CD14-positive monocyte (primary cell): ENCODE measurements at regions not wholly inside any gene's neighbourhood (a gene's known extent, or its start where the extent isn't known, plus 50 kb on each side); places are given as distances from the start of the nearest gene placed in this dataset.

Experiments
- DNase-seq, 3 donors: peaks; one replicate each; pipeline ENCODE4 v3.0.0-alpha.2; 2011 to 2022
- H2AFZ ChIP-seq: 2 replicates; pipeline ENCODE4 v1.6.0; 2012; ENCODE audit warnings: mild to moderate bottlenecking, low read depth, low read length, inconsistent platforms; ENCODE audit not compliant: insufficient read depth, poor library complexity, severe bottlenecking
- H3K27ac ChIP-seq, 2 donors: 1 replicate in 1 of 2; 2 replicates in 1 of 2; pipeline ENCODE4 v1.5.1; 2012 to 2013; ENCODE audit warnings: low read length in 2 of 2, control low read depth in 1 of 2, inconsistent platforms in 1 of 2, low read depth in 1 of 2, mild to moderate bottlenecking in 1 of 2
- H3K27me3 ChIP-seq, 2 donors: one replicate each; pipeline versions ENCODE4 v1.6.0 to v1.6.1; 2011 to 2013; ENCODE audit warnings: low read length in 2 of 2; ENCODE audit not compliant: control insufficient read depth in 2 of 2, insufficient read depth in 2 of 2
- H3K36me3 ChIP-seq, 2 donors: replicated peaks in 1 of 2; 1 replicate in 1 of 2; 2 replicates in 1 of 2; pipeline versions ENCODE4 v1.5.1 to v1.6.1; 2012 to 2013; ENCODE audit warnings: low read length in 2 of 2, control low read depth in 1 of 2, inconsistent platforms in 1 of 2, mild to moderate bottlenecking in 1 of 2; ENCODE audit not compliant: insufficient read depth in 2 of 2, control insufficient read depth in 1 of 2
- H3K4me1 ChIP-seq, 2 donors: 1 replicate in 1 of 2; 2 replicates in 1 of 2; pipeline versions ENCODE4 v1.5.1 to v1.6.1; 2012 to 2013; ENCODE audit warnings: low read length in 2 of 2, control low read depth in 1 of 2, inconsistent platforms in 1 of 2, mild to moderate bottlenecking in 1 of 2, moderate library complexity in 1 of 2; ENCODE audit not compliant: insufficient read depth in 2 of 2, control insufficient read depth in 1 of 2
- H3K4me2 ChIP-seq: replicated peaks from 2 replicates; pipeline ENCODE3; 2012; ENCODE audit warnings: low read length, moderate library complexity, mild to moderate bottlenecking; ENCODE audit not compliant: poor library complexity, severe bottlenecking; ENCODE audit errors: extremely low read depth
- H3K4me3 ChIP-seq, 3 experiments: fragments of 200-600 bp in 1 of 3; sonication (generic) in 1 of 3; replicated peaks in 1 of 3; 1 replicate in 2 of 3; 2 replicates in 1 of 3; pipeline ENCODE4 v1.5.1; 2011 to 2013; ENCODE audit warnings: low read length in 3 of 3, mild to moderate bottlenecking in 3 of 3, control low read depth in 2 of 3, low read depth in 2 of 3, inconsistent platforms in 1 of 3, moderate library complexity in 1 of 3
- H3K79me2 ChIP-seq: 2 replicates; pipeline ENCODE4 v1.6.0; 2012; ENCODE audit warnings: mild to moderate bottlenecking, control low read depth, inconsistent platforms, low read length, moderate library complexity; ENCODE audit not compliant: insufficient read depth
- H3K9ac ChIP-seq: 2 replicates; pipeline ENCODE4 v1.6.0; 2017; ENCODE audit warnings: low read length, mild to moderate bottlenecking; ENCODE audit not compliant: insufficient read depth, poor library complexity, severe bottlenecking
- H3K9me3 ChIP-seq, 2 donors: replicated peaks in 1 of 2; 1 replicate in 1 of 2; 2 replicates in 1 of 2; pipeline versions ENCODE4 v1.5.1 to v1.6.1; 2012 to 2013; ENCODE audit warnings: low read length in 2 of 2, control low read depth in 1 of 2; ENCODE audit not compliant: control insufficient read depth in 1 of 2, insufficient read depth in 1 of 2
- H4K20me1 ChIP-seq: 2 replicates; pipeline ENCODE4 v1.6.0; 2012; ENCODE audit warnings: mild to moderate bottlenecking, low read length, control low read depth, moderate library complexity; ENCODE audit not compliant: insufficient read depth
- H3K27ac Mint-ChIP-seq, 7 donors: one replicate each; pipeline ENCODE4 v1.8.0; 2020; ENCODE audit warnings: mild to moderate bottlenecking in 7 of 7, mixed read lengths in 7 of 7, moderate library complexity in 6 of 7, inconsistent platforms in 2 of 7
- H3K27me3 Mint-ChIP-seq, 3 donors: one replicate each; pipeline ENCODE4 v1.8.0; 2021 to 2022; ENCODE audit warnings: low read depth in 3 of 3, mild to moderate bottlenecking in 3 of 3, mixed read lengths in 3 of 3, moderate library complexity in 3 of 3, inconsistent platforms in 1 of 3
- H3K36me3 Mint-ChIP-seq, 2 donors: one replicate each; pipeline ENCODE4 v1.8.0; 2020; ENCODE audit warnings: mixed read lengths in 2 of 2, inconsistent platforms in 1 of 2, mild to moderate bottlenecking in 1 of 2
- H3K4me1 Mint-ChIP-seq: one replicate; pipeline ENCODE4 v1.8.0; 2020; ENCODE audit warnings: mild to moderate bottlenecking, mixed read lengths
- H3K4me3 Mint-ChIP-seq, 2 donors: one replicate each; pipeline ENCODE4 v1.8.0; 2020; ENCODE audit warnings: mild to moderate bottlenecking in 2 of 2, mixed read lengths in 2 of 2, moderate library complexity in 1 of 2
- H3K9me3 Mint-ChIP-seq, 7 donors: one replicate each; pipeline ENCODE4 v1.8.0; 2020 to 2022; ENCODE audit warnings: mixed read lengths in 7 of 7, mild to moderate bottlenecking in 6 of 7, moderate library complexity in 6 of 7, inconsistent platforms in 2 of 7
- CTCF ChIP-seq: fragments of 200-600 bp; IDR thresholded peaks from one replicate; pipeline ENCODE4 v1.8.0; 2022; ENCODE audit warnings: antibody characterized with exemption, mild to moderate bottlenecking
- WGBS: methylation state at CpG from one replicate; pipeline ENCODE4 v1.1.5; 2013; ENCODE audit warnings: missing lambda C conversion rate; ENCODE audit not compliant: insufficient coverage; 5-methylcytosine and 5-hydroxymethylcytosine counted together
- intact Hi-C, 2 donors: fragments of 100-400 bp; cut with micrococcal nuclease; formaldehyde crosslinking; loops; one replicate each; pipeline versions ENCODE4 v1.15.0 to v1.15.1; 2023

- H3K9me3 Mint-ChIP-seq = peaks cover 0 to 12% (median 3%) of the 10 kb centered on the region in 7 donors
- H3K4me3 Mint-ChIP-seq = no peak overlapping the region
- Histone ChIP-seq H3K27me3 (no peaks in the 10 kb centered on the region), H3K9ac (no peak overlapping the region), H3K9me3 (no peaks in the 10 kb centered on the region), H3K79me2 (no peaks in the 10 kb centered on the region), H3K36me3 (no peaks in the 10 kb centered on the region), H3K4me2 (no peak overlapping the region), H4K20me1 (no peaks in the 10 kb centered on the region), H3K27ac (no peak overlapping the region), H3K4me1 (no peaks in the 10 kb centered on the region), H2AFZ (no peak overlapping the region), H3K4me3 (no peak overlapping the region)
- no peak for DNase-seq
- H3K4me1 Mint-ChIP-seq = no peaks in the 10 kb centered on the region
- peaks cover 0 to 1% (median 0%) of the 10 kb centered on the region in 3 donors for H3K27me3 Mint-ChIP-seq
- H3K36me3 Mint-ChIP-seq = no peaks in the 10 kb centered on the region
- H3K27ac Mint-ChIP-seq = peak overlapping the region in 1 of 7 donors; percentile 25
- 95% methylated on average over 2 of the region's 4 CpGs for WGBS
- intact Hi-C loops = no loop called here
- no peak for TF ChIP-seq CTCF
Measured at GRCh38 chr10:60707841-60708240, 70.4 kb upstream of the CDK1 start.

GRCh38 chr10:60706146-60706545, 72.1 kb upstream of the CDK1 start:
- peaks cover 0 to 1% (median 0%) of the 10 kb centered on the region in 3 donors for H3K27me3 Mint-ChIP-seq
- H3K27ac Mint-ChIP-seq = peak overlapping the region in 1 of 7 donors; percentile 21
- H3K9ac ChIP-seq = no peak overlapping the region
- no peak overlapping the region for H3K27ac ChIP-seq
- no peaks in the 10 kb centered on the region for H3K27me3 ChIP-seq
- H3K4me2 ChIP-seq = no peak overlapping the region
- H3K9me3 Mint-ChIP-seq = peaks cover 0 to 8% (median 3%) of the 10 kb centered on the region in 7 donors
- WGBS = no CpG with 5 or more reads among the region's 1 CpG
- no peak overlapping the region for H3K4me3 ChIP-seq
- no peaks in the 10 kb centered on the region for H3K4me1 ChIP-seq
- no peaks in the 10 kb centered on the region for H3K9me3 ChIP-seq
- no peak overlapping the region for H2AFZ ChIP-seq
- H3K36me3 Mint-ChIP-seq = no peaks in the 10 kb centered on the region
- no peak for DNase-seq
- no peaks in the 10 kb centered on the region for H3K4me1 Mint-ChIP-seq
- H3K4me3 Mint-ChIP-seq = no peak overlapping the region
- no peaks in the 10 kb centered on the region for H4K20me1 ChIP-seq
- no peaks in the 10 kb centered on the region for H3K36me3 ChIP-seq
- intact Hi-C loops = no loop called here
- no peaks in the 10 kb centered on the region for H3K79me2 ChIP-seq
- no peak for TF ChIP-seq CTCF
